CD4-positive, alpha-beta T cell treated with Interleukin-1 beta for 1 hour (primary cell): ENCODE measurements at regions not wholly inside any gene's neighbourhood (a gene's known extent, or its start where the extent isn't known, plus 50 kb on each side); places are given as distances from the start of the nearest gene placed in this dataset.
"Not testable (repeated sequence)": the region's sequence is repeated elsewhere in the genome, so short reads cannot be mapped to it uniquely, and the experiment has no call there.

ENCODE experiments used
- DNase-seq, 2 donors: peaks; one replicate each; pipeline ENCODE4 v3.0.0-alpha.2; 2020 to 2022

DNA sequence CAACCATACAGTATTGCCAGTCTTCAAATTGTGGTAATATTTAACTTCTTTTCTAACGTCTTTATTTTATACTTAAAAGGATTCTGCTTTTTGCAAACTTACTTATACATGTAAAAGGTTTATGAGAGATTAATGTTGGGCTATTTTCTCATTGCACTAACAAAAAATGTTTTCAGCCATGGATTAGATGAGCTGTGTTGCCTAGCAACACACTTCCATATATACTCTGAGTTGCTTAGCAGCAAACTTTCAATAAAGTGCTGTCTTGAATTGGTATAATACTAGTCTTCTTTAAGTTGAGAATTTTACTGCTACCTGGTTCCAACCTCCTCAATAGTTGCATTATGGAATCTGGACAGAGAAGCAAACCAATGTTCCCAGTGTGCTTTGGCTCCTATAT is 777.4 kb upstream of the PCDH9 start:
- no peak for DNase-seq

DNA sequence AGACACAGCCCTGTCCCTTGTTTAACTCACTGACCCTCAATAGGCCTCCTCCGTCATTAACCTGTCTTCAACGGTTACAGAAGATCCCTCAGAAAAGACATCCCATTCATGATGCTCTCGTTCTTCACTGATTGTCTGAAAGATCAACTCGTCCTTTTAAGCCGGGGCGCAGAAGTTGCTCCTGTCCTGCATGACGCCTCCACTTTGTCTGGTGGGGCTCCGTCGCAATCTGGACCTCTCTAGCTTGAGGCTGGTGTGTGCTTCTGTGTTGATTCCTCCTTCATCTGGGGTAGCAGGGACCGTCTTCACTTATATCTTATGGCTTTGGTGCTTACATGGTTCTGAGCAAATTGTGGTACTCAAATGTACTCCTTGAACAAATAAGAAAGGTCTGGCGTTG is 766.0 kb upstream of the PCDH9 start:
- DNase-seq = no peak

DNA sequence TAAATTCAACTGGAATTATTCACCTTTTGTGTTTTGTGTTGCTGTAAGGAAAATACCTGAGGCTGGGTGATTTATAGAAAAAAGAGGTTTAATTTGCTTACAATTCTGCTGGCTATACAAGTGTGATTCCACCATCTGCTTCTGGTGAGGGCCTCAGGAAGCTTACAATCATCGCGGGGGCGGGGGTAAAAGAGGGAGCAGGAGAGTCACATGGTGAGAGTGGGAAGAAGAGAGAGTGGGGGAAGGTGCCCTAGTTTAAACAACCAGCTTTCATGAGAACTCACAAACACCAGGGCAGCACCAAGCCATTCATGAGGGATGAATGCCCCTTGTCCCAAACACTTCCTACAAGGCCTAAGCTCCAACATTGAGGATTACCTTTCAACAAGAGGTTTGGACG is 760.7 kb upstream of the PCDH9 start:
- no peak for DNase-seq

DNA sequence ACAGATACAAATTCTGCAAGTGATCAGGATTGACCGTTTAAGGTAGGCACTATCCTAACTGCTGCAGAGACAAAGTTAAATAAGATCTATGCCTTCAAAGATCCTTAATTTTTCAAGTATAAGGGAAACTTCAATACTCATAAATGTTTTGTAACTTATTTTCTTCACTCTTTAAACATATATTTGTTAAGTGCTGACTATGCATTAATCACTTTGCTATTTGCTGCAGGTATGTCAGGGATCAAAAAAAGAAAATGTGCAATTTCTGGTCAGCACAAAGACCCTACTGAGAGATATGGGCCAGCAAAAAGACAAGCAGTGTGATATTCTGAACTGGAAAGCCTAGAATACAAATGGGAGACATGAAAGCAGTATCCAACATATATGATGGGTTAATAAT is 756.1 kb upstream of the PCDH9 start:
- no peak for DNase-seq

DNA sequence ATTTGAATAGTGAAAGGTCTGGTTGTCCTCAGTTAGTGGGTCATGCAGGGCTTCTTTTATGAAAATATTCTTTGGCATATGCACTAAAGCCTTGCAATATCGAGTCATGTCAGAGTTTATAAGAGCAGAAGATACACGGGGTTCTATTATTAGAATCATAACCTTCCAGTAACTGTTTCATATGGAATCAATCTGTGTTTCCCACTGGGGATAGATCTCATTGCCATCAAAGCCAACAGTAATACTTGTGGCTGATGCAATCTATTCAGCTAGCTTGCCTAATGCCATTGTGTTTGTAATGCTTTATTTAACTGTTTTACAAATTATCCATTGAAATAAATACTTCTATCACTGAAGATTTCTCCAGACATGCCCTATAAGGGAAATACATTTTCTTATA is 746.9 kb upstream of the PCDH9 start:
- no peak for DNase-seq

DNA sequence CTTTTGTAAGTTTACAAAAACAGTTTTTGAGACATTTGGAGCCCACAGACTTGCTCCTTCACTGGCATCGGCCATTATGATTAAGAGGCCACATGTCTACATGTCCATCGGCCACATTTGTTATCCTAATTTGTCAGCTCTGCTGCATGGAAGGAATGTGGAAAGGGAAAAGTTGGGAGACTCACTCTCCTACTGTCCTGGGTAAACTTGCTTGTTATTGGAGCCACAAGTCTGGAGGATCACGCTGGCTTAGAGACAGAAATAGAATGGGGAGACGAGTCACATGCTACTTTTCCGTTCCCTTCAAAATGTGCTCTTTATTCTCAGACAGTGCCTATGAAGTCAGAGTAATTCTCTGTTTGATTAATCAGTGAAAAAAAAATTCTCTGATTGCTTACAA is 741.2 kb upstream of the PCDH9 start:
- DNase-seq = no peak

DNA sequence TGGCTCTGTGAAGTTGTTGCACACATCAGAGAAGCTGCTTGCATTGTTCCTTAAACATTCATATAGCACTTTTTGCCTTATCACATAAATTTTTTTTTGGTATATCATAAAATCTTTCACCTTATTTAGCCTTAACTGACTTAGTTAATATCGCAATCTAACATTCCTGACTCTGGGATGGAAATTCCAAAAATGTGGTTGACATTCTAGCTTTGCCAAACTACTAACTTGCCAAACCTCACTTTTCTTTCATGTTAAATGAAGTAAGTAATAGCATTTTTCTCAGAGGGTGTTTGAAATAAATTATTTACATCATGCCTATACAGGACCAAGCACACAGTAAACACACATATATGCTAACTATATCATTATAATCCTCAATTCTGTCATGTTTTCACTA is 736.9 kb upstream of the PCDH9 start:
- DNase-seq = no peak

DNA sequence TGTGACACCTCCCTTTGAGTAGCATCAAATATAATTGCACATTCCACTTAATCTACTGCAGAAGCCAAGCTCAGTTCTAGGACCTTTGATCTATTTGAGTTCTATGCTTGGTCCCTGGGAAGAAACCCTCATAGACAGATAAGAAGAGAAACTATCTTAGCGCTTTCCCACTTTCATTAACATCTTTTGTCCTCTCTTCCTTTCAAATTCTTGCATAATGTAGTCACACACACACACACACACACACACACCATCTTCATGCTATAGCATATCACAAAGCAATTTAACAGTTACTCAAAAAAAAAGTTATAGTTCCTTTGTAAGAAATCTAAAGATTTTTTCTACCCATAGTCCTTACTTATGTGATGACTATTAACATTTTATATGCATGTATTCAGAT is 735.9 kb upstream of the PCDH9 start:
- DNase-seq = no peak

DNA sequence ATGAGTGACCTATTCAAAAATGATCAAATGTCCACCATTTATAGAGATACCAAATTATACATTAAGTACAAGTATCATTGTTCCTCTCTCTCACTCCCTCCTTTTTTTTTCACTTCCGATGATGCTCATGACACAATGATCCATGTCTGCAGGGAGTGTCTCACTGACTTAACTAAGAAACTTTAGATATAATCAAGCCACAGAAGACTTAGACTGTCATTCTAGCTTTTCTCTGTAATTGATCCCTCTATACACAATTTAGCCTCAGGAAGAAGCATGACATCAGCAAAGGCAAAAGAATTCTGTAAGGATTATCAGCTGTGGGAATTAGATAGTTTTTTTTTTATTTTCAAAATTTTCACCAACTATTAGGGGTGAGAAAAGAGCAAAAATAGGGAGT is 734.9 kb upstream of the PCDH9 start:
- DNase-seq = no peak

DNA sequence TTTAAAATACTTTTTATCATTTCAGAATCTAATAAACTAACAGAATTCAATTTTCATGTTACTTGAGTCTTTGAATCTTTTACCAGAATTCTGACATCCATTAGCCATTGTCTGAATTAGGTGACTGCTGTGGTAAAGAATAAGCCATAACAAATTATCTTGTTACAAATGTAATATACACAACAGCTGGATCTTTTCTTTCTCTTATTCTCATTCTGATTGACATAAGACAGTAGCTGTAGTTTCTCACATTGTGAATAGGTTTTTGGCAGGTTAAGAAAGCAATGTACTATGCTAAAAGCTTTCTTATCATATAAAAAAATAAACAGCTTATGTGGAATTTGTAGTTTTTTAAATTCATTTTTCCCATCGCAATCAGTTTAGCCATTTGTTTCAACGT is 734.0 kb upstream of the PCDH9 start:
- no peak for DNase-seq

DNA sequence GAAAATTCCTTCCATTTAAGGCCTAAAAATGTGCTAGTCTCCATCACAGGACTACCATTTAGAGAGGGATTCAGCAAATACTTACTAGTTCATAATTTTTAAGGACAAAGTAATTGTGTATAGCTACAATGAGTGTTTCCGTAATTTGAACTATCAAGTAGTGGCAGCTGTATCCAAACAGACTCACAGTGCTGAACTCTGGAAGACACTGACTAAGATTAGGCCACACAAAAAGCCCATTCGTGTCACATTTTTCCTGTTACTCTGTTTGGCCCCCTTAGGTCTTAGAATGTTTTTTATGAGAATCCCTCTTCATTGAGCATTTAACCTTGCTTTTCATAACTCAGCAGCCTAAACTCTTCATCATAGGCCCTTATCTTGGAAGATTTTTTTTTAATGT is 731.2 kb upstream of the PCDH9 start:
- DNase-seq = no peak

DNA sequence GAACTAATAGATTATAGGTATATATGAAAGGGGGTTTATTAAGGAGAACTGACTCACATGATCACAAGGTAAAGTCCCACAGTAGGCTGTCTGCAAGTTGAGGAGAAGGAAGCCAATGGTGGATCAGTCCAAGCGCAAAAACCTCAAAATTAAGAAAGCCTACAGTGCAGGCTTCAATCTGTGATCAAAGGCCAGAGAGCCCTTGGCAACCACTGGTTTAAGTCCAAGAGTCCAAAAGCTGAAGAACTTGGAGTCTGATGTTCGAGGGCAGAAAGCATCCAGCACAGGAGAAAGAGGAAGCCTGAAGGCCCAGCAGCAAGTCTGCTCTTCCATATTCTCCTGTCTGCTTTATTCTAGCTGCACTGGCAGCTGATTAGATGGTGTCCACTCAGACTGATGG is 721.3 kb upstream of the PCDH9 start:
- no peak for DNase-seq

DNA sequence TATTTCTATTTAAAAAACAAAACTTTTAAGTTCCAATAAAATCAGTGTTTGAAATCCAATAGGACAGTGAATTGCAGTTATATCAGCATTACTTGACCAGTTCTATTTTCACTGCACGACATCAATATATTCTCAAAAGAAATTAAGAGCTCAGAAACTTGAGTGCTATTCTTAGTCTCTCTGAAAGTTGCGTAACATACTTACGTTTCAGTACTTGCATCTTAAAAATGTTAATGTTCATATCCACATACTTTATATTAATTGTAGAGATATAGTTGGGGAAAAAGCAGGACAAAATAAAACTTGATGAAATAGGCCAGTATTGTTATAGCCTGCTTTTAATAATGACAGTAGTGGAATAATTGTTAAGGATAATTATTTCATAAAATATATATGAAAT is 720.5 kb upstream of the PCDH9 start:
- no peak for DNase-seq

DNA sequence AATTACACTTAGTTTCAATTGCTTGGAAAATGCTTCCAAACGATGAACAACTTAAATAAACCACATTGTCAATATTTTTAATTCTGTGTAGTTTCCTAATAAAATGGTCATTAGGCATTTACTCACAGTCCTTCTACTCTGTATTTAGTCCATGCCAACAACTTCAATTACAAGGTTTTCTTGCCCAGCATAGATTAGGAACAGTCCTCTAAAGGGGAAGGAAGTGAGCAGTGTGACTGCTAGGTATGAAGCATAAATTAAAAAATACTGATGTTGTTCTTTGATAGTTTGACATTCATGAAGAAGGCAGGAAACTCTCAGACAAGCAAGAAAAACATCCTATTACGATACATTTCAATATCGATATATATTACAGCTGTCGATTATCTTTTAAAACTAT is 716.0 kb upstream of the PCDH9 start:
- DNase-seq = no peak

DNA sequence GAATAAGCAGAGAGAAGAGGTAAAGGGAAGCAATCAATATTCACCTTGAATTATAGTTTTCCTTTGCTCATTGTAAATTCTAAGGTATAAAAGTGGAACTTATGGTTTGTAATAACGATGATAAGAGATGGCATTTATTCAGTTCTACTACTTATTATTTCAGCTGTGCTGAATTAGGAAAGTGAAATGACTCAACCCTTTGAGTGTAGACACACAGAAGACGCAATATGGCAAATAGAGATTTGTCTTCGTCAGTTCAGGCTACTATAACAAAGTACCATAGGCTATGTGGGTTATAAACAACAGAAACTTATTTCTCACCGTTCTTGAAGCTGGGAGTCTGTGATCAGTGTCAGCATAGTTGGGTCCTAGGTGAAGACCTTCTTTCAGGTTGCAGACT is 713.0 kb upstream of the PCDH9 start:
- no peak for DNase-seq

DNA sequence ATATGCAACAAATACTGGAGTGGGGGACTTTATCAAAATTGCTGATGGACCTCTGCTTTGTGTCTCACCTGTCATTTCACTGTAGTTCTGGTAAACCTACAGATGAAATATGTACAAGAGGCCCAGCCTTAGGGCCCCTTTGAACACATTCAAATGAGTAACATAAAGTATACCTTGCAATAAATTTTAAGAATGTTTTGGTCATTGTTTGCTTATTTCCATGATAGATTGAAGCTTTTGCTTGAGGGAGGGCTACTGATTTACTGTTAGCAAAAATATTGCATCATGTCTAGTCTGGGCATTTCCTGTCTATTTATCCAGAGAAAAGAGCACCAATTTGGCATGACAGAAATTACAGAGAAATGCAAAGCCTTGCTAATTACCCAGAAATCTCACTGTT is 705.5 kb upstream of the PCDH9 start:
- DNase-seq = no peak

DNA sequence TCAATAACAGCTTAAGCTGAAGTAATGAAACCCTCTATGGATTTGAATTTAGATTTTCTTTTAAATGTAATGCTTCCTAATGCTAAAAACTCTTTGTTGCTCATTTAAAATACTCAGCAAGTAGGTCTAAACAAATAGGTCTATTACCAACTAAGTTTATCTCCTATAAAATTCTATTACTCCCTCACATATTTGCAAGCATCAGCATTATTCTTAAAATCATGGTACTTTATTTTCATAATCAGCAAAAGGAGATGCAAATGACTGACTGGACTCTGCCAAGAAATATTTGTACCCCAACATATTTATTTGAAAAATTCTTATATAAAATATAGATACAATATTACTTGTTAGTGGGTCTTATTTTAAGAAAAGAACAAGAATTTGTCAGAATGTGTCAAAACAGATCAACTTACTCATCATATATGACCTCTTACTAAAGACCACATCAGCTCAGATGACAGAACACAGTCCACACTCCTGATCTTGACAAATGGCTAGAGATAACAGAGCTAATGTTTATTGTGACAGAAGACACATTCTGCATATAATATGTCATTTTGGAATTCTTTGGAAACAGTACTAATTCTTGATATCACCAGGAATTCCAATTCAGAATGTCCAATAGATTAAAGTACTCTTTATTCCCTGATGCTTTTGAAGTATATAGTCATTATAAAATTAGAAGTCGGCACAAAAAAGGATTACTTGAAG is 704.6 kb upstream of the PCDH9 start:
- no peak for DNase-seq

DNA sequence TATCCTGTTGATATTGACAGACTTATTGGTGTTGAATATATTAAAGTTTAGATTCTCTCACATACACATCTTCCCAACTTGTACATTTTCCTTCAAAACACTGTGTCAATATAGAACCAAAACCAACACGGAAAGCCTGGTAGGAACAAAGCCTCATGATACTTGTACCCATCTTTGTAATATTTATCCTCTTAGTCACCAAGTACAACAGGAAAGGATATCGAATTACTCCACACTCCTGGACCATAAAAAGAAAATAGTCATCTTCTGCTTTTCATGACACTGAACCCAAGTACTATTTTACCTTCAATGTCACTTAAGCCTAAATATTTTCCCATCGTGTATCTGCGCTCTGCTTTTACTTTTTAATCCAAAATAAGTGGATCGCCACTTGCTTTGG is 702.9 kb upstream of the PCDH9 start:
- no peak for DNase-seq

DNA sequence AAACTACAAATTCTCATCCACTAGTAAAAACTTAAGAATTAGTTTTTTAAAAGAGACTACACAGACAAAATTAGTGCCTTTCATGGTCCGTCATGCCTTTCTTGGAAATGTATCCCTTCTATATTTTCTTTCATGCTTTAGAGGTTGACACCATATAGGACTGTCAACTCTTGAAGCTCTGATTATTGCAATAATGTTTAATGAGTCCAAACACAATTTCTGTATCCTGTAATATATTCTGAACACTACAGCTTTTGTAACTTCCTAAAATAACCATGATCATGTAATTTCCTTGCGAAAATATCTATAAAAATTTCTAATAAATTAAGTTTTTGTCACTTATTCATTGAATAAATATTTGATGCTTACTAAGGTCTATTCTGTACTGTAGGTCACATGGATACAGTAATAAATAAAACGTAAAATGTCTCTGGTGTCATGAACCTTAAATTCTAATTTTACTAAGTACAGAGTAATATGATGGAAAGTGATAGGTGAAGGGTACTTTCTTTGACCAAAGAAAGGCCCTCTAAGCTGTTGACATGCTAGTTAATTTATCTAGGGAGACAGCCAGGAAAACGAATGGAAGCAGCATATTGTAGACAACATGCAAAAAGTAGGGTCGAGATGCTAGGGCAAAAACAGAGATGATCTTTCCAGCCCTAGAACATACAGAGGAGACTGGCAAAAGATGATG is 687.3 kb upstream of the PCDH9 start:
- no peak for DNase-seq

DNA sequence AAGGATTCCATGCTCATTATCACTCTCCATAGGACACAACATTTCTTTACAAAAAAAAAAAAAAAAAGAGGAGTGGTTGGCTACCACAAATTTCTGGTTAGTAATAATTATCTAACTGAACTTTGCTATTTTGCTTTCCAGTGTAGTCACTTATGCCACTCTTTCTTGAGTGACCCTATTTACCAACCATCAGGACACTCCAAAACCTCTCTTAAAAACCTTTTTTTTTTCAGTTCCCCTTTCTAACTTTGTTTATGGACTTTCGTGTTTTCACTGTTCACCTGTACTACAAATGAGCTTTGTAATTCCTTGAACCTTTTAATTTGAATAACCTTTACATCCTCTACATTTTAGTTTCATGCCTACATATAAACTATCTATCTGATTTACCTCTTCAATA is 686.5 kb upstream of the PCDH9 start:
- DNase-seq = no peak

DNA sequence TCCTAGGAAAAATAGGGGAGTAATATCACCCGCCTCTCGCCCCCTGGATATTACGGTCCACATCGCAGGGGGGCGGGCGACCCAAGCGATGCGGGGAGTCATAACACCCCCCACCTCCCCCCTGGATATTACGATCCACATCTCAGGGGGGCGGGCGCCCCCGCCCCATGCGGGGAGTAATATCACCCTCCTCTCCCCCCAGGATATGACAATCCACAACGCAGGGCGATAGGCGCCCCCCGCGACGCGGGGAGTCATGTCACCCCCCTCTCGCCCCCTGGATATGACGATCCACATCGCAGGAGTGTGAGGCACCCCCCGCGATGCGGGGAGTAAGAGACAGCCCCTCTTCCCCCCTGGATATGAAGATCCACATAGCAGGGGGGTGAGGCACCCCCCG is 684.4 kb upstream of the PCDH9 start:
- DNase-seq = no peak

DNA sequence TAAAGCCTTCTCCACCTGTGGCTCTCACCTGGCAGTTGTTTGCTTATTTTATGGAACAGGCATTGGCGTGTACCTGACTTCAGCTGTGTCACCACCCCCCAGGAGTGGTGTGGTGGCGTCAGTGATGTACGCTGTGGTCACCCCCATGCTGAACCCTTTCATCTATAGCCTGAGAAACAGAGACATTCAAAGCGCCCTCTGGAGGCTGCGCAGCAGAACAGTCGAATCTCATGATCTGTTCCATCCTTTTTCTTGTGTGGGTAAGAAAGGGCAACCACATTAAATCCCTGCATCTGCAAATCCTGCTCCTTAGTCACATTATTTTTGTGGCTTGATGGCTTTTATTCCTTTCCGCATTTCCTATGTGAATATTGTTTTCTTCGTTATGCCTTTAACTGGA is 672.8 kb upstream of the PCDH9 start:
- not testable (repeated sequence) for DNase-seq

DNA sequence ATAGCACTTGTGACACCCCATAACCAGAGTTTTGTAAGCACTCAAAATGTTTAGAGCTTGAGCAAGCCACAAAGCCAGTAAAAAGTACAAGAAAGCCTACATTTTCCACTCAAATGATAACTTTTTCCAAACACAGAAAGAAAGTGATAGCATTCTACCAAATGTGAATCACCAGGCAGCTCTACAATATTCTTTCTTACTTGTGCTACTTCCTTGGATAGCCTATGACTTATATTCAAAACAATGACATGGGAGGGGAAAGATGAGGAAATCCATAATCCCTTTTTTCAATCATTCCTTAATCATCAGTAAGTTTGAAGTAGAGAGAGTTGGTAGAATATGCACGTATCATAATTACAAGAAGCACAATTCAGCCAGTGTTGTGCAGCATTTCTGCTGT is 650.8 kb upstream of the PCDH9 start:
- DNase-seq = no peak

DNA sequence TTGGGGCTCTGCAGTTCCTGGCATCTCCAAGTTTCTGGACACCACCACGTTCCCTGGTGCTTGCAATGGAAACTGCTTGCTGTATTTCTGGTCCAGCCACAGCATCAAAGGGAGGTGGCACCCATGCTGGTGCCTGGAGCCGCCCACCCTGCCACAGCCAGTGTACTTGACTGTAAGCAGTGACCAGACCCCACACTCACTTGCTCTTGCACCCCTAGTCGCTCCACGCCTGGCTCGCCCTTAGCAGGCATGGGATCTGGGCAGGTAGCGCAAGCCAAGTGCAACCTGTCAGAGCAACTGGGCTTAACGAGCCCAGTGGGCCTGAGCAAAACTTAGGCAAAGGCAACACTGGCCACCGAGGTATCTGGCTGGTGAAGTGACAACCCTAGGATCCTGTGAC is 648.2 kb upstream of the PCDH9 start:
- no peak for DNase-seq

DNA sequence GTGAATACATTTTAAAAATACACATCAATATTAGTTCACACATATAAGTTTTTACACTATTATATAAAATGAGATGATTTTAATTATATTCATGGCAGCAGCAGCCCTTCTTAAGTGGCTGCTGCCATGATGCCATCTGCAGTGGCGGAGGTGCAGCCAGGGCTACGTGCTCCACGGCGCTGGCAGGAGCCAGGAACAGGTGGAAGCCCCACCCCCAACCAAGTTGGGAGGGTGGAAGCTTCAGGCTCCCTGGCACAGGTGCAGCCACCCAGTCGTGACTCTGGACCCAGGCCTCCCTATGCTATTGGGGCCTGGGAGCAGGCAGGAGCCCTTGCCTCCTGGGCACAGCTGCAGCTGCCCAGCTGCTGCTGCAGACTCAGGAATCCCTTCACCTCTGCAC is 646.9 kb upstream of the PCDH9 start:
- no peak for DNase-seq
